GM18858 (cell line): ENCODE measurements at regions not wholly inside any gene's neighbourhood (a gene's known extent, or its start where the extent isn't known, plus 50 kb on each side); places are given as distances from the start of the nearest gene placed in this dataset.
A peak's percentile ranks its signal among the peaks of the same experiment; 100 is the strongest.

Experiments
- ATAC-seq: cut with Tn5 transposase; IDR thresholded peaks from one replicate; pipeline ENCODE4 v1.9.1; 2021; ENCODE audit not compliant: unreplicated experiment

- peak; percentile 81 for ATAC-seq
Measured at GRCh38 chr6:137754366-137754765, 112.7 kb upstream of the TNFAIP3 start.

- no peak for ATAC-seq
Measured at GRCh38 chr6:137754866-137755265, 112.2 kb upstream of the TNFAIP3 start.

GRCh38 chr6:137755284-137755683 lies 111.8 kb upstream of the TNFAIP3 start:
- no peak for ATAC-seq

GRCh38 chr6:137756788-137757187 lies 110.3 kb upstream of the TNFAIP3 start:
- no peak for ATAC-seq

- no peak for ATAC-seq
Measured at GRCh38 chr6:137758661-137759060, 108.4 kb upstream of the TNFAIP3 start.

- no peak for ATAC-seq
Measured at GRCh38 chr6:137759624-137760023, 107.4 kb upstream of the TNFAIP3 start.

GRCh38 chr6:137761072-137761471 lies 106.0 kb upstream of the TNFAIP3 start:
- no peak for ATAC-seq

GRCh38 chr6:137761487-137761886 lies 105.6 kb upstream of the TNFAIP3 start:
- ATAC-seq: no peak

GRCh38 chr6:137762168-137763090 lies 104.6 kb upstream of the TNFAIP3 start:
- ATAC-seq: no peak

- ATAC-seq: no peak
Measured at GRCh38 chr6:137763436-137763835, 103.6 kb upstream of the TNFAIP3 start.

GRCh38 chr6:137763886-137764285 lies 103.2 kb upstream of the TNFAIP3 start:
- no peak for ATAC-seq

GRCh38 chr6:137764464-137764863 lies 102.6 kb upstream of the TNFAIP3 start:
- ATAC-seq: no peak

GRCh38 chr6:137765059-137765458 lies 102.0 kb upstream of the TNFAIP3 start:
- no peak for ATAC-seq

GRCh38 chr6:137766596-137767370 lies 100.3 kb upstream of the TNFAIP3 start:
- ATAC-seq: no peak

GRCh38 chr6:137767465-137767864 lies 99.6 kb upstream of the TNFAIP3 start:
- no peak for ATAC-seq

- peak; percentile 76 for ATAC-seq
Measured at GRCh38 chr6:137767911-137768690, 99.0 kb upstream of the TNFAIP3 start.

GRCh38 chr6:137768935-137769334 lies 98.1 kb upstream of the TNFAIP3 start:
- no peak for ATAC-seq

GRCh38 chr6:137769797-137770362 lies 97.2 kb upstream of the TNFAIP3 start:
- ATAC-seq: no peak

GRCh38 chr6:137772541-137773250 lies 94.4 kb upstream of the TNFAIP3 start:
- no peak for ATAC-seq

- ATAC-seq: no peak
Measured at GRCh38 chr6:137775227-137775626, 91.8 kb upstream of the TNFAIP3 start.
